ENCODE measurements at regions not wholly inside any gene's neighbourhood (a gene's known extent, or its start where the extent isn't known, plus 50 kb on each side); places are given as distances from the start of the nearest gene placed in this dataset.

GRCh38 chr10:128938558-128938957 is 528.5 kb upstream of the MGMT start:
- peaks cover 5% of the 10 kb centered on the region for H3K4me1 Mint-ChIP-seq (ENCODE audit: low read depth, unreplicated experiment)

GRCh38 chr10:128940081-128940480 is 527.0 kb upstream of the MGMT start:
- Mint-ChIP-seq H3K27ac (ENCODE audit: unreplicated experiment) (no peak overlapping the region), H3K9me3 (ENCODE audit: unreplicated experiment) (no peaks in the 10 kb centered on the region), H3K4me3 (ENCODE audit: unreplicated experiment) (no peak overlapping the region), H3K36me3 (ENCODE audit: unreplicated experiment) (peaks cover 1% of the 10 kb centered on the region), H3K4me1 (ENCODE audit: low read depth, unreplicated experiment) (peaks cover 3% of the 10 kb centered on the region), H3K27me3 (ENCODE audit: unreplicated experiment) (peaks cover 7% of the 10 kb centered on the region)
- no peak for TF ChIP-seq CTCF (IDR thresholded peaks at IDR 0.05; ENCODE audit: partially characterized antibody, unreplicated experiment)
- no peak for DNase-seq

More at GRCh38 chr10:128938558-128938957, 528.5 kb upstream of the MGMT start:
- no peaks in the 10 kb centered on the region for H3K36me3 Mint-ChIP-seq (ENCODE audit: unreplicated experiment)
- no peak for TF ChIP-seq CTCF (IDR thresholded peaks at IDR 0.05; ENCODE audit: partially characterized antibody, unreplicated experiment)
- no peak overlapping the region for H3K4me3 Mint-ChIP-seq (ENCODE audit: unreplicated experiment)
- peaks cover 3% of the 10 kb centered on the region for H3K27me3 Mint-ChIP-seq (ENCODE audit: unreplicated experiment)
- no peak overlapping the region for H3K27ac Mint-ChIP-seq (ENCODE audit: unreplicated experiment)
- no peaks in the 10 kb centered on the region for H3K9me3 Mint-ChIP-seq (ENCODE audit: unreplicated experiment)
- DNase-seq: no peak

GRCh38 chr10:128943111-128943510 is 523.9 kb upstream of the MGMT start:
- no peak for TF ChIP-seq CTCF (IDR thresholded peaks at IDR 0.05; ENCODE audit: partially characterized antibody, unreplicated experiment)
- H3K27me3 Mint-ChIP-seq (ENCODE audit: unreplicated experiment): peaks cover 11% of the 10 kb centered on the region
- H3K27ac Mint-ChIP-seq (ENCODE audit: unreplicated experiment): no peak overlapping the region
- peaks cover 14% of the 10 kb centered on the region for H3K36me3 Mint-ChIP-seq (ENCODE audit: unreplicated experiment)
- peaks cover 3% of the 10 kb centered on the region for H3K9me3 Mint-ChIP-seq (ENCODE audit: unreplicated experiment)
- H3K4me3 Mint-ChIP-seq (ENCODE audit: unreplicated experiment): no peak overlapping the region
- DNase-seq: no peak
- H3K4me1 Mint-ChIP-seq (ENCODE audit: low read depth, unreplicated experiment): peaks cover 3% of the 10 kb centered on the region

- H3K9me3 Mint-ChIP-seq (ENCODE audit: unreplicated experiment): peaks cover 3% of the 10 kb centered on the region
- TF ChIP-seq CTCF (IDR thresholded peaks at IDR 0.05; ENCODE audit: partially characterized antibody, unreplicated experiment): no peak
- H3K36me3 Mint-ChIP-seq (ENCODE audit: unreplicated experiment): peaks cover 14% of the 10 kb centered on the region
- no peak overlapping the region for H3K4me3 Mint-ChIP-seq (ENCODE audit: unreplicated experiment)
- DNase-seq: no peak
- no peak overlapping the region for H3K27ac Mint-ChIP-seq (ENCODE audit: unreplicated experiment)
- peaks cover 3% of the 10 kb centered on the region for H3K4me1 Mint-ChIP-seq (ENCODE audit: low read depth, unreplicated experiment)
- peaks cover 11% of the 10 kb centered on the region for H3K27me3 Mint-ChIP-seq (ENCODE audit: unreplicated experiment)
Measured at GRCh38 chr10:128945398-128945797, 521.6 kb upstream of the MGMT start.

- peaks cover 2% of the 10 kb centered on the region for H3K27me3 Mint-ChIP-seq (ENCODE audit: unreplicated experiment)
- no peak for DNase-seq
- no peak for TF ChIP-seq CTCF (IDR thresholded peaks at IDR 0.05; ENCODE audit: partially characterized antibody, unreplicated experiment)
- H3K27ac Mint-ChIP-seq (ENCODE audit: unreplicated experiment): no peak overlapping the region
- no peak overlapping the region for H3K4me3 Mint-ChIP-seq (ENCODE audit: unreplicated experiment)
- H3K36me3 Mint-ChIP-seq (ENCODE audit: unreplicated experiment): peaks cover 10% of the 10 kb centered on the region
- H3K4me1 Mint-ChIP-seq (ENCODE audit: low read depth, unreplicated experiment): no peaks in the 10 kb centered on the region
- H3K9me3 Mint-ChIP-seq (ENCODE audit: unreplicated experiment): peaks cover 6% of the 10 kb centered on the region
Measured at GRCh38 chr10:128950159-128950915, 516.7 kb upstream of the MGMT start.
